ENCODE measurements at regions not wholly inside any gene's neighbourhood (a gene's known extent, or its start where the extent isn't known, plus 50 kb on each side); places are given as distances from the start of the nearest gene placed in this dataset.
"Not testable (repeated sequence)": the region's sequence is repeated elsewhere in the genome, so short reads cannot be mapped to it uniquely, and the experiment has no call there.

GRCh38 chr4:142897518-142897917 is 51.4 kb upstream of the INPP4B start:
- DNase-seq (ENCODE audit: low spot score in 2 of 2); H3K27ac ChIP-seq; H3K4me1 ChIP-seq; H3K27me3 ChIP-seq; H3K4me3 ChIP-seq; H3K36me3 ChIP-seq; intact Hi-C loops (cut with DNase I; ENCODE audit: low total_unique reads): not testable (repeated sequence)
- peaks cover 14 to 32% of the 10 kb centered on the region in 2 donors for H3K9me3 ChIP-seq

GRCh38 chr4:142900622-142901021 is 54.5 kb upstream of the INPP4B start:
- no peak overlapping the region for H3K4me3 ChIP-seq
- H3K9me3 ChIP-seq: peaks cover 7 to 10% of the 10 kb centered on the region in 2 donors
- no peak for TF ChIP-seq POLR2A (IDR thresholded peaks at IDR 0.05)
- no peak for TF ChIP-seq CTCF (IDR thresholded peaks at IDR 0.05)
- TF ChIP-seq POLR2AphosphoS5 (IDR thresholded peaks at IDR 0.05): no peak
- DNase-seq (ENCODE audit: low spot score in 2 of 2): no peak
- intact Hi-C loops (cut with DNase I; ENCODE audit: low total_unique reads): no loop called here
- H3K27me3 ChIP-seq: no peaks in the 10 kb centered on the region
- H3K36me3 ChIP-seq: no peaks in the 10 kb centered on the region
- no peaks in the 10 kb centered on the region for H3K4me1 ChIP-seq
- no peak overlapping the region for H3K27ac ChIP-seq

- intact Hi-C loops (cut with DNase I; ENCODE audit: low total_unique reads): no loop called here
- Histone ChIP-seq H3K27me3 (no peaks in the 10 kb centered on the region), H3K4me1 (no peaks in the 10 kb centered on the region), H3K27ac (no peak overlapping the region), H3K4me3 (no peak overlapping the region), H3K9me3 (peaks cover 7 to 9% of the 10 kb centered on the region in 2 donors), H3K36me3 (no peaks in the 10 kb centered on the region)
- DNase-seq (ENCODE audit: low spot score in 2 of 2): no peak
- TF ChIP-seq POLR2AphosphoS5 (IDR thresholded peaks at IDR 0.05) (no peak), POLR2A (IDR thresholded peaks at IDR 0.05) (no peak), CTCF (IDR thresholded peaks at IDR 0.05) (no peak)
These were observed 55.1 kb upstream of the INPP4B start for GRCh38 chr4:142901166-142901662.

GRCh38 chr4:142903617-142904016 is 57.5 kb upstream of the INPP4B start:
- H3K4me1 ChIP-seq; intact Hi-C loops (cut with DNase I; ENCODE audit: low total_unique reads); H3K4me3 ChIP-seq; H3K27me3 ChIP-seq; H3K27ac ChIP-seq; H3K36me3 ChIP-seq; H3K9me3 ChIP-seq; DNase-seq (ENCODE audit: low spot score in 2 of 2): not testable (repeated sequence)

GRCh38 chr4:142909908-142910307 is 63.8 kb upstream of the INPP4B start:
- intact Hi-C loops (cut with DNase I; ENCODE audit: low total_unique reads): loop anchor here (5.0 kb wide), 1 partner anchor 37 kb away; no protein-coding TSS in a partner anchor
- DNase-seq (ENCODE audit: low spot score in 2 of 2): no peak
- Histone ChIP-seq H3K4me1 (no peaks in the 10 kb centered on the region), H3K36me3 (no peaks in the 10 kb centered on the region), H3K27ac (no peak overlapping the region), H3K9me3 (no peaks in the 10 kb centered on the region), H3K4me3 (no peak overlapping the region), H3K27me3 (no peaks in the 10 kb centered on the region)
- TF ChIP-seq CTCF (IDR thresholded peaks at IDR 0.05) (no peak), POLR2A (IDR thresholded peaks at IDR 0.05) (no peak), POLR2AphosphoS5 (IDR thresholded peaks at IDR 0.05) (no peak)

GRCh38 chr4:142913034-142913433 is 66.9 kb upstream of the INPP4B start:
- TF ChIP-seq POLR2AphosphoS5 (IDR thresholded peaks at IDR 0.05) (no peak), POLR2A (IDR thresholded peaks at IDR 0.05) (no peak), CTCF (IDR thresholded peaks at IDR 0.05) (no peak)
- no peak overlapping the region for H3K27ac ChIP-seq

More at GRCh38 chr4:142913034-142913433, 66.9 kb upstream of the INPP4B start:
- H3K4me3 ChIP-seq: no peak overlapping the region
- intact Hi-C loops (cut with DNase I; ENCODE audit: low total_unique reads): loop anchor here (5.0 kb wide), 1 partner anchor 34 kb away; no protein-coding TSS in a partner anchor
- DNase-seq (ENCODE audit: low spot score in 2 of 2): no peak
- no peaks in the 10 kb centered on the region for H3K4me1 ChIP-seq
- H3K9me3 ChIP-seq: no peaks in the 10 kb centered on the region
- no peaks in the 10 kb centered on the region for H3K27me3 ChIP-seq
- no peaks in the 10 kb centered on the region for H3K36me3 ChIP-seq

Data from breast epithelium (tissue), 4 donors.